ENCODE measurements at regions not wholly inside any gene's neighbourhood (a gene's known extent, or its start where the extent isn't known, plus 50 kb on each side); places are given as distances from the start of the nearest gene placed in this dataset.

GRCh38 chr14:98819867-98820206 is 452.2 kb downstream of the BCL11B start (continued):
- 0 out of 2 replicates have a peak, but pooled peaks have one; percentile 54 for TF ChIP-seq ZNF281 (CRISPR knock-in tag; IDR thresholded peaks at IDR 0.05)

- peaks cover 9% of the 10 kb centered on the region for H3K9me3 Mint-ChIP-seq
- no peak for TF ChIP-seq RORB (CRISPR knock-in tag; IDR thresholded peaks at IDR 0.05)
- TF ChIP-seq USF2 (CRISPR knock-in tag; IDR thresholded peaks at IDR 0.05), result no peak
- TF ChIP-seq ZNF416 (CRISPR knock-in tag; IDR thresholded peaks at IDR 0.05), result no peak
- TF ChIP-seq CTCF (IDR thresholded peaks at IDR 0.05), result no peak
- TF ChIP-seq JAZF1 (CRISPR knock-in tag; IDR thresholded peaks at IDR 0.05), result no peak
- no peak for TF ChIP-seq ZBTB21 (CRISPR knock-in tag; IDR thresholded peaks at IDR 0.05; ENCODE audit: borderline replicate concordance)
- TF ChIP-seq FOXK1 (CRISPR knock-in tag; IDR thresholded peaks at IDR 0.05), result no peak
- no peak for TF ChIP-seq ZNF423 (CRISPR knock-in tag; IDR thresholded peaks at IDR 0.05)
- no peak for TF ChIP-seq NFATC4 (CRISPR knock-in tag; IDR thresholded peaks at IDR 0.05)
- TF ChIP-seq, protein P1, sequence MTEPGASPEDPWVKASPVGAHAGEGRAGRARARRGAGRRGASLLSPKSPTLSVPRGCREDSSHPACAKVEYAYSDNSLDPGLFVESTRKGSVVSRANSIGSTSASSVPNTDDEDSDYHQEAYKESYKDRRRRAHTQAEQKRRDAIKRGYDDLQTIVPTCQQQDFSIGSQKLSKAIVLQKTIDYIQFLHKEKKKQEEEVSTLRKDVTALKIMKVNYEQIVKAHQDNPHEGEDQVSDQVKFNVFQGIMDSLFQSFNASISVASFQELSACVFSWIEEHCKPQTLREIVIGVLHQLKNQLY (CRISPR knock-in tag; IDR thresholded peaks at IDR 0.05), result no peak
- H3K27me3 Mint-ChIP-seq (ENCODE audit: low read depth), result no peaks in the 10 kb centered on the region
- no peak overlapping the region for H3K27ac Mint-ChIP-seq
- ATAC-seq (no peak), DNase-seq (ENCODE audit: low spot score) (no peak)
- no peak overlapping the region for H3K4me3 Mint-ChIP-seq
- ChIA-PET CTCF (no interaction called here), POLR2A (no interaction called here)
- H3K36me3 Mint-ChIP-seq, result peaks cover 3% of the 10 kb centered on the region; the same call in 1 of the 2 replicates
- peaks cover 51% of the 10 kb centered on the region for H3K4me1 Mint-ChIP-seq
Measured at GRCh38 chr14:98822917-98823316, 449.1 kb downstream of the BCL11B start.

DNA sequence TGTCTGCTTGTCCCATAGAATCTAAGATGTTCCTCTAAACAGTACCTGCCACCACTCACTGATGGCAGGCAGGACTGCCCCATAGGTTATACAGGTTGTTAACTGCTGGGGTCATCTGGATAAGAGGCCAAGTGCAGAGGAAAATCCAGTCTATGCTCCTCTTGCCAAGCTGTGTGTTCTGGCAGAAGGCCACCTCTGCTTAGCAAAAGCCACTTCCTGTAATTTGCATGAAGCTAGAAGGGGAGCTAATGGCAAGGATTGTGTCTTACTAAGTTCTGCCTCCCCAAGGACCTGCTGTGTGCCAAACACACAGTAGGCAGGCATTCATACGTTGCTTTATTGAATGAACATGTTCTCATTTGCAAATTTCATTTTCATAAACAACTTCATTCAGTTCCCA is 445.4 kb downstream of the BCL11B start:
- CTCF ChIA-PET, result no interaction called here
- H3K4me3 Mint-ChIP-seq, result no peak overlapping the region
- no peak for DNase-seq (ENCODE audit: low spot score)
- H3K27ac Mint-ChIP-seq, result no peak overlapping the region
- peaks cover 9% of the 10 kb centered on the region for H3K9me3 Mint-ChIP-seq
- peaks cover 2% of the 10 kb centered on the region; the same call in 1 of the 2 replicates for H3K36me3 Mint-ChIP-seq
- ATAC-seq, result no peak
- H3K4me1 Mint-ChIP-seq, result peaks cover 20% of the 10 kb centered on the region
- no peaks in the 10 kb centered on the region for H3K27me3 Mint-ChIP-seq (ENCODE audit: low read depth)
- TF ChIP-seq GABPB1 (CRISPR knock-in tag; IDR thresholded peaks at IDR 0.05) (no peak), IRF2 (CRISPR knock-in tag; IDR thresholded peaks at IDR 0.05; ENCODE audit: borderline replicate concordance, low read depth) (no peak), USF1 (CRISPR knock-in tag; IDR thresholded peaks at IDR 0.05) (no peak), ZNF512 (CRISPR knock-in tag; IDR thresholded peaks at IDR 0.05; ENCODE audit: borderline replicate concordance) (no peak), PRRX2 (CRISPR knock-in tag; IDR thresholded peaks at IDR 0.05) (no peak), TEAD4 (CRISPR knock-in tag; IDR thresholded peaks at IDR 0.05) (no peak), ZSCAN18 (CRISPR knock-in tag; IDR thresholded peaks at IDR 0.05) (no peak), NFE2L1 (CRISPR knock-in tag; IDR thresholded peaks at IDR 0.05) (no peak), STAT6 (CRISPR knock-in tag; conservative IDR thresholded peaks at IDR 0.05; ENCODE audit: low read depth) (no peak)
- TF ChIP-seq, protein P2, sequence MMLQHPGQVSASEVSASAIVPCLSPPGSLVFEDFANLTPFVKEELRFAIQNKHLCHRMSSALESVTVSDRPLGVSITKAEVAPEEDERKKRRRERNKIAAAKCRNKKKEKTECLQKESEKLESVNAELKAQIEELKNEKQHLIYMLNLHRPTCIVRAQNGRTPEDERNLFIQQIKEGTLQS (CRISPR knock-in tag; conservative IDR thresholded peaks at IDR 0.05), result no peak
- POLR2A ChIA-PET, result no interaction called here

Data from WTC11 (cell line).